GM18520 (cell line): ENCODE measurements at regions not wholly inside any gene's neighbourhood (a gene's known extent, or its start where the extent isn't known, plus 50 kb on each side); places are given as distances from the start of the nearest gene placed in this dataset.

Source experiments
- ATAC-seq: cut with Tn5 transposase; IDR thresholded peaks from one replicate; pipeline ENCODE4 v1.9.1; 2021; ENCODE audit not compliant: unreplicated experiment

DNA sequence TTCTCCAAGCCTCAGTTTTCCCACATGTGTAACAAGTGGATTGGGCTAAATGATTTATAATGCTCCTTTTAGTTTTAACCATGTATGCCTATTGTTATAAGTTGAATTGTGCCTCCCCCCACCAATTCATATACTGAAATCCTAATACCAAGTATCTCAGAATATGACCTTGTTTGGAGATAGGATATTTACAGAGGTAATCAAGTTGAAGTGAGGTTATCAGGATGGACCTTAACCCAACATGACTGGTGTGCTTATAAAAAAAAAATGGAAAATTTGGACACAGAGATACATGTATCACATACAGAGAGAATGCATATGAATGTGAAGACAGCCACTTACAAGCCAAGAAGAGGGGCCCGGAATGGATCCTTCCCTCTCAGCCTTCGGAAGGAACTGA, 117.9 kb upstream of the HABP2 start:
- no peak for ATAC-seq

DNA sequence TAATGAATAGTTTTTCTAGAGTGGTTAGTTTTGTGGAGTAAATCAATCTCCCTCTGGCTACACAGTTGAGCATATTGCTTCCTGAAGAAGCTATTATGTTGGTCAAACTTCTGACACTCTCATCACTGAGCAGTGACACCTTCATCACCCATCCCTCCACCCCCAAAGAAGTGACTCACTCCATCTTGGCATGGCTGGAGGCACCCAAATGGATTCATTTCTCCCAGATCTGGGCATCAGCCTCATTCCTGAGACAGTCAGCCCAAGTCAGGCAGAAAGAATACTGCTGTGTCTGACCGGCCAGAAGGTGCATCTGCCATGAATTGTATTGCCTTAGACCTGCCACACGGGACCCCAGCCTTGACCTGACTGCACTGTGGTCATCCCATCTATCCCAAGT, 117.0 kb upstream of the HABP2 start:
- no peak for ATAC-seq

DNA sequence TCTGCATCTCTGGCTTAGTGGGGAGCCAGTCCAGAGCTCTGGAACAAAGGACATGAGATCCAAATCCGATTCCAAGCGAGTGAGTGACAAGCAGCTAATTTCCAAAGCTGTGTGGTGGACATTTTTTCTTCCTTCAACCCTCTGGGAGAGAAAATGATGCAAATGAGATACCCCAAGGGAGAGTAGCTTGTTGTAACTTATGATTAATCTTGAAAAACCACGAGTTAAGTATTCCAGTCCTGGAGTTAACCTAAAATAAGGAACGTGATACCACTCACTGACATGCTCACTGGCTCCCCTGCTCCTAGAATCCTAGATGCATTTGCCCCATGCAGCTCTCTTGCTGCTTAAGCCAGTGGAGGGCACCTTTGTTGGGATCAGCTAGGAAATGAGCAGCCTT, 116.0 kb upstream of the HABP2 start:
- ATAC-seq: no peak

DNA sequence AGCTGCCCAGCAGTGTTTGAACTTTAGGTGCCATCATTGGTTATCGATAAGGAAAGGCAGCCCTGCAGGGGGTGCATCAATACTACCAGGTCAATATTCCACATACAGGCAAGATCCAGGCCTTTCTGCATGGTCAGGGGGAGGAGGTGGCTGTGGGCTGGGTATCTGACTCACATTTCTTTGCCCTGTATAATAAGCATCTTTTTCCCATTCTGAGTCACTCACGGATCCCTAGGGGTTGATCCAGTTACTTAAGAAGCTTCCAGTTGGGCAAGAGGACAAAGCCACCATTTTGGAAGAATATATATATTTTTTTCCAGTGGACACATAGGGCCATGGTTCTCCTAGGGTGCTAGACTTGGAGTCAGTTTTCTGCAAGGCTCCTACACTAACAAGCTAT, 114.2 kb upstream of the HABP2 start:
- ATAC-seq: no peak

DNA sequence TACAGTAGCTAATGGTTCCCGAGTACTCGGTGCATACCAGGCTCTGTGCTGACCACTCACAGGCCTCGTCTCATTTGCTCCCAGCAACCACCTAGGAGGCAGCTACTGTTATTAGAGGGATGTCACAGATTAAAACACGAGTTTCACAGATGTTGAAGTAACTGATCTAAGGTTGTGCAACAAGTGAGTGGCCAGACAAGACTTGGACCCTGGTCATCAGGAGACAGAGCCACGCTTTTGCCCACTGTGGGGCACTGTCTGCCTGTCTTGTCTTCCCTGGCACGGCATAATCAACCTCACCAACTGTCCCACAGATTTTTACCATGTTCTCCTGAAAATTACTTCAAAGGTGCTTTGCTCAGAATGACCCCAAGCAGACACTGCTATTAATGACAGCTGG, 111.6 kb upstream of the HABP2 start:
- no peak for ATAC-seq

DNA sequence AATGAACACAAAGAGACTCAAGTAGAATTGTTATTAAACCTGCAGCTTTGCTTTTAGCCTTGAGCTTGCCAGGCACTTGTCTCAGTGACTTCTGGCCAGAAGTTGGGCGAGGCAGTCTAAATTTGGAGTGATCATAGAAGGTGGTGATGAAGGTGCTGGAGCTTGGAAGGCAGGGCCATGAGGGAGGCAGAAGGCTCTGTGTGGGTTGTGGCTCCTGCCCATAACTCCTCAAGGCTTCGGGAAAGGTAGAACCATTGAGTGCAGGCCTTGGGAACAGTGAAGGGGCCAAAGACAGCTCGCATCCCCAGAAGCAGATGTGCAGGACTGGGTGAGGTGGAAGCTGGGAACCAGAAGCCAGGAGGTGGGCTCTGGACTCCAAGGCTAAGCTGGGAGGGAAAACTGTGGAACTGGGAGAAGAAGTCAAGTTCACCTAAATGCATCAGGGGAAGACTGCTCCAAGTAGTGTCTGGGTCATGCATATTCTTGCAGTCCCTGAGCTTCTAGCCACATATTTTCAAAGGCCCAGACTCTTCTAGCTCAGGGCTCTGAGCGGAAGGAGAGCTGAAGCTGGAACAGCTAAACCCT, 111.1 kb upstream of the HABP2 start:
- ATAC-seq: no peak

DNA sequence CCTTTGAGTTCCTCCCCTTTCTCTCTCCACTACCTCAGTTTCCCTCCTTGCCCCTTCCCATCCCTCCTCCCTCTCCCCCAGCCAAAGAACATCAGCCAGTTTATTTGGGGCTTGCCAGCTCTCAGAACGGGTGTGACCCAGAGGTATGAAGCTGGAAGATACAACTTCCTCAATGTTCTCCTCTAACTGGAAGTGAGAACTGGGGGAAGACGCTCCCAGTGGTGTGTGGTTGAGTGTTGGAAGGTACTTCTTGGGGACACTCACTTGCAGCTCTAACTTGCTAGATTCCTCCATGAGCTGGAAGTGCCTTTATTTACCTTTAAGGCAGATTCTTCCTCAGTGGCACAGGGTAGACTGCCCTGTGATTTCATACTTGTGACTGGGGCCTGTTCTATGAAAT, 110.5 kb upstream of the HABP2 start:
- no peak for ATAC-seq

DNA sequence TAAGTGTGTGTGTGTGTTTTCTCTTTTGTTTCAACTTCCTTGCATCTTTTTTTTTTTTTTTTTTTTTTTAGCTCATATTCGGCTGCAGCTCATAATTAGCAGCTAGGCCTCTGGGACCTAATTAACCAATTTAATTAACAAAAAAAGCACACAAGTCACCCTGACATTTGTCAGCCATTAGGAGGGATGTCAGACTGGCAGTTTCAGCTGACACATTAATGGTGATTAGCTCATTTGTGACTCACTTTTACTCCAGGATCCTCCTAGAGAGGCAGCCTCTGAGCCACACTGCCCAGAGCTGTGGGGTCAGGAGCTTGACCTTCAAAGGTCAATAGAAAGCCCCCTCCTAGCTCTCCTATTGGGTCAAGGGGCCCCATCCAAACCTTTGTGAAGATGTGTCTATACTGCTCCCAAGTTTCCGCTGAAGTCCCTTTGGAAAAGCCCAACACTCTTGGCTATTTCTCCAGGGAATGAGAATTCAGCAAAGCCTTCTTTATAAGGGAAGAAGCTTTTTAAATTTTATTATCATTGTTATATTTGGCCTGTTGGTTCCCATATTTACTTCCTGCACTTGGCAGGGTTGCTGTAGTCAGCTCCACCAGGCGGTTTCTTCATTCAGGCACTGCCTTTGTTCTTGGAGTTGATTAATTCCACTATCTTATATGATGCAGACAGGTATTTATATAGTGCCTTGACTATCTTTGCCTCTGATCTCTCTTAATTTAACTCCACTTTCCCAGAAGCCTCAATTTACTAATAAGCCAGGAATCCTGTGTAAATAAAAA, 109.5 kb upstream of the HABP2 start:
- no peak for ATAC-seq

DNA sequence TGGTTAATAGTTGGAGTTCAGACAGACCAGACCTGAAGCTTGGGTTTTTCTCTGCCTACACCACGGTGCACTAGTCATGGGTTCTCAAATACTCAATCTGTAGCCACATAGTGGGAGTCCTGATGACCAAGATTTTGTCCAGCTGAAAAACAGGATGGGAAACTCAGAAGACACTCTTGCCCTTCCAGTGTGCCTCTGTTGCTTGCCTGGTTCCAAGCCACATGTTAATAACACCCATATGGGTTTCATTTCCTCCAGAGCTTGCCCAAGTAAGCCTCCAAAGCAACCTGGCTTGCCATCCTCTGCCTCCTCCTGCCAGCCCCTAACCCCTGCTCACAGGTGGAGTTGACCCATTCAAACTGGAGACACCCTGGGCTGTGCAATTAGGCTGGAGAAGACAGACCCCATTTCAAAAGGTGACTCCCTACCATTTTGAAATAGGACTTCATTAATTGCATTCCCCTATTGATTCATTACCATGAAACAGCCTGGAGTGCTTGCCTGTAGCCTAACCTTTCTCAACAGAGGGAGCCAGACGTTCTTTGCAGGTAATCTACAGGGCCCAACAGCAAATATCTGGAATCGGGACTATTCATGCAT, 108.0 kb upstream of the HABP2 start:
- no peak for ATAC-seq

DNA sequence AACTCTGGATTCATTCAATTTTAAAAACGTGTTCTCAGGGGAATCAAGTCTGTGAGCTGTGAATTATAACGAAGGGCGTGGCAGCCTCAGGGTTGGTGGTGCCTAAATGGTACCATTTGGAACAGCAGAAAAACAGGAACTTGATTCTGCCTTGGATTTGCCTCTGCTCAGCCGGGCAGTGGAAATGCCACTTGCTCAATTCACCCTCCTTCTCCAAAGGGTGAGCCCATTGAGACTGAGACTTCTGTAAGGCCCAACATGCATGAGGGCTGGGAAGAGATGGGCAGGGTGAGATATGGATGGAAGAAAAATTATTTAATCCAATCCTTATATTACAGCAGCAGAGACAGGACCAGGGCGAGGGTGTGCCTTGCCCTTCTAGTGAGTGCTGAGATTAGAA, 107.1 kb upstream of the HABP2 start:
- ATAC-seq: no peak

DNA sequence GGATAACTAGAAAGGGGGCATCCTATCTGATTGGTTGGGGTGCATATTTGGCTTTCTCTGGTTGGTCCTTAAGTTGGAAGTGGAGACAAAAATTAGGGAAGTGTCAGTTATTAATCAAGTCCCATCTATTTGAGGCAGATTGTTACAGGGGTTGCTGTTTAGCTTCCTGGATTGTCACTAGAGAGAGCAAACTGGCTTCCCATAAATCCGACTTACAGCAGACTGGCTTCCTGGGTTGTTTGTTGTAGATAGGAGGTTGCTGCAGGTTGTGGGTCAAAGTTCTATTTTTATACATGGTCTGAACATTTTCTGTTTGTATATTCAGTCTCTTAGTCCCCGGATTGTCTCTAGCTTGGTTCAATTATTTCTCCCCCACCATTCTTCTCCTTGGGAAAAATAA, 106.1 kb upstream of the HABP2 start:
- ATAC-seq: no peak

DNA sequence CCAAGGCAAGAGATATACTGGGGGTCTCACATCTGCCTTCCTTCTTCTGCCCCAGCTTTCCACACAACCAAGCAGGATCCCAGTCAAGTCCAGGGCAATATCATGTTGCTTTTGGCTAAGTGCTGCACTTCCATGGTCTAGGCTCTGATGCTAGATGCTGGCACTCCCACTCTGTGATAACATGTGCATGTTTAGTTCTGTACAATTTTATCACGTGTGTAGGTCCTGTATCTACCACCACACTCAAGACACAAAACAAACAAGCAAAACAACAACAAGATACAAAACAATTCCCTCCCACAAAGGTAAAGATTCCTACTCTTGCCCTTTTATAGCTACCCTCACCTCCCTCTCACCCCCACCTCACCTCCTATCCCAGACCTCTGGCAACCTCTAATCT, 105.6 kb upstream of the HABP2 start:
- ATAC-seq: no peak

DNA sequence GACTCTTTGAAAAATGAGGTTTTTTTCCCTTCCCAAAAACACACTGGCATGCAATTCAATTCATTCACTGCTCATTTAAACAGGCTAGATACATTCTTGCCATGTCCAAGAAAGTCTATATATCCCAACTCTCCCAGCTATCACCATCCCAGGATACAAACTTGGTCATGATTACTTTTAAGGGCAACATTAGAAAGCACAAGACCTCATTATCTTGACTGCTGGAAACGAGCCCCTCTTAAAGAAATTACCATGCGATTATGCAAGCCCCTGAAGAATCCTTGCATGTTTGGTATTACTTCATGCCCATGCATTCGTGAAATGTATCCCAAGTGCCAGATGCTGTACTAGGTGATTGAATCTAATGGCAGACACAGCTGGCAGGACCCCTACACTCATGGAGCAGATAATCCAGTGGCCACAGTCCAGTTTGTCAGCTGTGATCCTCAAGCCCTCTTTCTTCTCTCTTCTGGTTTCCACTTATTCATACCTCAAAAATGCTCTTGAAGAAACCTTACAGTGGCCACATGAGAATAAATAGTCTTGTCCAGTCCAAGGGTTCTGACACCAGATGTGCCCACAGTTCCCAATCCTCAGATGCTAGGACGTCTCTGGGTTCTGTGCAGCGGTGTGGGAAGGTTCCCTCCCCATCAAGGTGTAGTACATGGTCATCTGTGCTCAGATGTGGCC, 103.7 kb upstream of the HABP2 start:
- ATAC-seq: no peak

DNA sequence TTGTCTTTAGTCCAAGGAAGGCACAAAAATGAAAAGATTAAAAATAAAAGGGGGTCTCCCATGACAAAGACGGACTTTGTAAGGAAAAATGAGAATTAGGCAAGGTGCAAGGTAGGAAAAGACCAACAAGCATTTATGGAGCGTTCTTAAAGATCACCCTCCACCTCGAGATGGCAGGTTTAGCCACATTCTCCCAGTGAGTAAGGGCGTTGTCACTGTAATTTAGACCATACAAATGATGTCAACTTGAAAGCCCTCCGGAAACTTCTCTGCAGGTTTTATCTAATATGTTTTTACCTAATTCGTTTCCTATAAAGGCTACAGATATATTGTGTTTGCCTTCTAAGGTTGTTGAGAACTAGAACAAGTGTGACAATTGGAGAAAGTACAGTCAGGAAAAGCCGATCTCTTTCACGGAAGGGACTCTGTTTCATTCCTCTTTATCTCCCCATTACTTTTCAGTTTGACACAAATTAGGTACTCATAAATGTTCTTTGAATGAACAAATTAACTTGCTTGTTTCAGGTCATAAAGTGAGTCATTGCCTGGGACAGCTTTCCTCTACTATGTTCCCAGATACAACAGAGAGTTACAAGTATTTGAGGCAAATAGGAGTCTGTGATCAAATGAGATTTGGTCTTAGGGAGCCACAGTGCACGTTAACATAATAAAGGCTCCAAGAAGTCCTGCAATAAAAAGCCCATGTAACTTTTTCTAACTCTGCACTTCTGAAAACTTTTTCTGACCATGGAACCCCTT, 102.6 kb upstream of the HABP2 start:
- ATAC-seq: no peak

DNA sequence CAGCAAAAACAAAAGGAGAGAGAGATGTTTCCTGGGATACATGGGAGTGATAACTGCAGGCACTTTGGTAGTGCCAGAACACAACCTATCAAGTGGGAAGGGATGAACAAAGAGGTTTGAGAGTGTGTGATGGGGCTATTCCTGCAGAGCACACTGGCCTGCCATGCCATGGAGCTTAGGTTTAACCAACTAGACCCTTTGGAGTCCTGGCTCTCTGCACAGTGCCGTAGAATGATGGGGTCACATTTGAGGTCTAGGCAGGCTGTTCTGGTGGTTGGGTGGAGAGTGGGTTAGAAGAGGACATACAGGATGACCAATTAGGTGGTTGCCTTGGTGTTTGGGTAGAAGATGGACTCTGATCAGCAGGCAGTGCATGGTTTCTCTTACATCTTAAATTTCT, 101.9 kb upstream of the HABP2 start:
- ATAC-seq: no peak

DNA sequence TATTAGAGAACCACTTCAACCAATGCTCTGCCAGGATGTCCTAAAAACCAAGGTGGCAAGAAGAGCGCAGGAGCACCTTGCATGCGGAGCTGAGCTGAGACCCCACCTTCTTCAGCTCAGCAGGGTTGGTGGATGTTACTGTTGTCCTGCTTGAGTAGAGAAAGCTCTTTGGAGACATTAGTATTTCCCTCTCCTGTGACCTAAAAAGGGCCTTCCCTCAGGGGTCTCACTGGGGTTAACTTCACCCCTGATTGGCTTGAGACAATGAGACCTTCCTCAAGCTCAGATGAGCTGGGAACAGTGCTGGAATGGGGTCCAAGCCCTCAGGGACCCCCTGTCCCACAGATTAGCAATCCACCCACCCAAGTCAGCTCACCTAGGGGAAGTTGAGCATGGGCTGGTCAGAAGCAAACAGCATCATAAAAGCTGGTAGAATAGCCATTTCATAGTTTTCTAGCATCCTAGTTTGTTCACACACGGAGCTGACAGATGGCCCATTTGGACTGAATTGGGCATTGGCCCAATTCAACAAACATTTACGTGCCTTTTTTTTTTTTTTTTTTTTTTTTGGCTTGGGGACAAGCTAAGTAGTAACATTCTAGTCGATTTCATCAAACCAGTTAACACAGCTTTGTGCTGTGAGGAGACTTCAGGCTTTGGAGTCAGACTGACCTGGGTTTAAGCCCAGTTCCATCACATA, 100.6 kb upstream of the HABP2 start:
- no peak for ATAC-seq

DNA sequence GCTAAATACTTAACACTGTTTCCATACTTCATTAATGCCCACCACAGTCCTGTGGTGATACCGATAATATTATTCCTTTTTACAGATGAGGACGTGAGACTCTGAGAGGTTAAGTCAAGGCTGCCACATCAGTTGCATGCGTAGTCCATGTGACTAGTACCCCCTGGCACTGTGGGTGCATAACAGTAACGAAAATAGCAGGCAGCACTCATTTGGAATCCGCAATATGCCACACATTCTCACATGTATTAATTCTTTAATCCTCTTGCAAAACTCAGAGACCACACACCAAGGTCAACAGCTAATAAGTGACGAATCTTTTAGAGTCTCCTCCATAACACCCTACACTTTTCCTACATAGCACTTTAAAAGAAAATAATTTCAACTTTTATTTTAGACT, 99.5 kb upstream of the HABP2 start:
- no peak for ATAC-seq

DNA sequence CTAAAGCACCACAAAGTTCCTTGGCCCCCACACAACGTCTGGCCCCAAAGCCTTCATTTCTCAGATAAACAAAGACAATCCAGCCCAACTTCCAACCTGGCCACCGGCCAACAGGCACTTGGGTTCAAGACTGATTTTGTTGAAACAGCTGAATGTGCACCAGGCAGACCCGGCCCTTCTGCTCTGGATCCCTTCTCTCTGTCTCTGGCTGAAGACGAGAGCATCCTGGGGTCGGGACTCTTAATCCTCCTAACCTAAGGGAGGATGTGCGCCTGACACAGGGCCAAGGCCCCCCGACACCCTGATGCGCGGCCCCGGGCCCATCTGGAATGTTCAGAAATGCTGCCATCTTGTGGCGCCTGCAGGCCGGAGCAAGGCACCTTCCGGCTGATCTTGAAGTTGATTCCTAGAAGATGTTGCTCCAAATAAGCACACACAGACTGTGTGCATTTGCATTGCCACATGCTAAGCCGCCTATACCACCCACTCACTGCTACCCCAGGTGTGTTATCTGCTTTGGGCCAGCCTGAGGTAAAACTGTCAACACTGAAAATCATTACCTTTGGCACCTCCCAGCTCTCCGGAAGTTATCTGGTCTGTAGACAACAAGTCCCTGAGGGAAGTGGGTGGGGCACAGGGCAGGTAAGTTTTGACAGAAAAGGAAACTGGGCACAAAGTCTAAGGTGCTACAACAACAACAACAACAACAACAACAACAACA, 98.4 kb upstream of the HABP2 start:
- ATAC-seq: no peak

DNA sequence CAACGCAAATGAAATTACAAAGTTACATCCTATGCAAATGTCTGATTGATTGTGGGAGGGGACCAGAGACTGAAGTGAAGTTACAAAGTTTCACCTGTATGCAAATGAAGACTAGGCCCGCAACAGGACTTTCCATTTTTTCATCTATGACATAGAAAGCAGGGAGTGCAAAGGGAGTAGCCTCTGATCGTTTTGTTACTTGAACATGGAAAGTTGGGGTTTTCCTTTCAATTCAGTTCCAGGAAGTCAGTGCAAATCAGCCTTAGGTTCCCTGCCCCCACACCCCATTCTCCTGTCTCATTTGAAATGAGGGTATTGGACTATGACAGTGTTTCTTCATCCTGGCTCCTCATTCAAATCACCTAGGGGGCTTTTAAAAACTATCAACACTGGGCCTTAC, 96.9 kb upstream of the HABP2 start:
- ATAC-seq: no peak

DNA sequence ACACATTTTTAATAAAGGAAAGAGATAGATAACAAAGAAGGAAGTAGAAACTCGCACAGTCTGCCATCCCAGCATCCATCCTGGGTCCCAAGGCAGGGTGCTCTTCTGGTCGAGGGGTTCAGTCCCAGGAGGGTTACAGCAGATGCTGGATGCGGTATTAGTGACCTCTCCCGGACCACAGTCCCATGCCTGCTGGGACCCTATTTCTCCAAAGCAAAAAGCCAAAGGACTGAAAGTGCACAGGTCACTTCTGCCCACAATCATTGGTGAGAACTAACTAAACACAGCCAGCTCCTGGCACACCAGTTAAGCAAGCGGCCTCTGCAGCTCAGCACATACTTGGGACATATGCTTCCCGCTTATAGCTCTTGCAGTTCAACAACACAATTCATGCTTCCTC, 96.1 kb upstream of the HABP2 start:
- ATAC-seq: no peak
